Mesenchymal stem cell (in vitro differentiated cells and primary cell): ENCODE measurements at regions not wholly inside any gene's neighbourhood (a gene's known extent, or its start where the extent isn't known, plus 50 kb on each side); places are given as distances from the start of the nearest gene placed in this dataset.

ENCODE experiments used
- DNase-seq: peaks from one replicate; pipeline ENCODE4 v3.0.0-alpha.2; 2013
- H2AFZ ChIP-seq: one replicate; pipeline ENCODE4 v1.6.1; 2013; ENCODE audit warnings: low read depth, mild to moderate bottlenecking, control low read depth, inconsistent platforms, low read length, moderate library complexity
- H2AK5ac ChIP-seq: 2 replicates; pipeline ENCODE4 v1.6.1; 2013; ENCODE audit warnings: low read length, moderate library complexity, mild to moderate bottlenecking, inconsistent platforms; ENCODE audit not compliant: severe bottlenecking
- H2BK120ac ChIP-seq: one replicate; pipeline ENCODE4 v1.6.1; 2013; ENCODE audit warnings: low read depth, mild to moderate bottlenecking, inconsistent platforms, low read length, moderate library complexity
- H2BK12ac ChIP-seq, 2 experiments: one replicate each; pipeline ENCODE4 v1.6.1; 2013; ENCODE audit warnings: inconsistent platforms in 2 of 2, low read length in 2 of 2, mild to moderate bottlenecking in 2 of 2, moderate library complexity in 2 of 2, control low read depth in 1 of 2
- H2BK15ac ChIP-seq: one replicate; pipeline ENCODE4 v1.6.1; 2013; ENCODE audit warnings: mild to moderate bottlenecking, low read depth, inconsistent platforms; ENCODE audit not compliant: poor library complexity, severe bottlenecking
- H2BK5ac ChIP-seq: 2 replicates; pipeline ENCODE4 v1.6.1; 2013; ENCODE audit warnings: low read depth, mild to moderate bottlenecking, low read length, control low read depth, inconsistent platforms; ENCODE audit not compliant: poor library complexity, severe bottlenecking
- H3K14ac ChIP-seq, 2 experiments: one replicate each; pipeline ENCODE4 v1.6.1; 2013; ENCODE audit warnings: inconsistent platforms in 2 of 2, low read length in 2 of 2, control low read depth in 1 of 2, mild to moderate bottlenecking in 1 of 2, moderate library complexity in 1 of 2
- H3K18ac ChIP-seq, 2 experiments: one replicate each; pipeline ENCODE4 v1.6.1; 2013; ENCODE audit warnings: inconsistent platforms in 2 of 2, low read length in 2 of 2, control low read depth in 1 of 2, low read depth in 1 of 2, mild to moderate bottlenecking in 1 of 2
- H3K23ac ChIP-seq, 2 experiments: one replicate each; pipeline ENCODE4 v1.6.1; 2013; ENCODE audit warnings: inconsistent platforms in 2 of 2, low read length in 2 of 2, mild to moderate bottlenecking in 2 of 2, moderate library complexity in 2 of 2, control low read depth in 1 of 2
- H3K27ac ChIP-seq: 2 replicates; pipeline ENCODE4 v1.5.1; 2013; ENCODE audit warnings: mild to moderate bottlenecking, moderate library complexity, low read length, control low read depth, inconsistent platforms; ENCODE audit not compliant: poor library complexity, severe bottlenecking
- H3K27me3 ChIP-seq, 2 experiments: 2 replicates each; pipeline versions ENCODE4 v1.6.1 to v1.7.0; 2013; ENCODE audit warnings: low read length in 2 of 2, mild to moderate bottlenecking in 2 of 2, moderate library complexity in 2 of 2, control low read depth in 1 of 2, inconsistent platforms in 1 of 2; ENCODE audit not compliant: control insufficient read depth in 1 of 2, insufficient read depth in 1 of 2
- H3K36me3 ChIP-seq, 2 experiments: 2 replicates each; pipeline versions ENCODE4 v1.6.1 to v1.7.0; 2013; ENCODE audit warnings: low read length in 2 of 2, control low read depth in 1 of 2, inconsistent platforms in 1 of 2, low read depth in 1 of 2, mild to moderate bottlenecking in 1 of 2; ENCODE audit not compliant: insufficient read depth in 2 of 2, control insufficient read depth in 1 of 2
- H3K4ac ChIP-seq, 2 experiments: one replicate each; pipeline ENCODE4 v1.6.1; 2013; ENCODE audit warnings: inconsistent platforms in 2 of 2, low read length in 2 of 2, mild to moderate bottlenecking in 2 of 2, moderate library complexity in 2 of 2, control low read depth in 1 of 2, low read depth in 1 of 2
- H3K4me1 ChIP-seq: 2 replicates; pipeline ENCODE4 v1.6.1; 2013; ENCODE audit warnings: low read depth, low read length, control low read depth; ENCODE audit not compliant: control insufficient read depth, insufficient read depth
- H3K4me2 ChIP-seq: 2 replicates; pipeline ENCODE4 v1.6.1; 2013; ENCODE audit warnings: low read length, mild to moderate bottlenecking, inconsistent platforms; ENCODE audit not compliant: poor library complexity, severe bottlenecking
- H3K4me3 ChIP-seq, 2 experiments: 2 replicates each; pipeline versions ENCODE4 v1.5.1 to v1.7.0; 2013; ENCODE audit warnings: low read length in 2 of 2, mild to moderate bottlenecking in 2 of 2, control low read depth in 1 of 2, low read depth in 1 of 2; ENCODE audit not compliant: insufficient read depth in 1 of 2
- H3K79me1 ChIP-seq: replicated peaks from 2 replicates; pipeline ENCODE4 v1.6.1; 2013; ENCODE audit warnings: mild to moderate bottlenecking, control low read depth, low read length, inconsistent platforms; ENCODE audit not compliant: poor library complexity, severe bottlenecking
- H3K9ac ChIP-seq: 2 replicates; pipeline ENCODE4 v1.7.0; 2013; ENCODE audit warnings: mild to moderate bottlenecking, low read length, moderate library complexity
- H3K9me3 ChIP-seq: 2 replicates; pipeline ENCODE4 v1.7.0; 2013; ENCODE audit warnings: mild to moderate bottlenecking, low read length; ENCODE audit not compliant: control insufficient read depth
- H4K8ac ChIP-seq: one replicate; pipeline ENCODE4 v1.6.1; 2013; ENCODE audit warnings: inconsistent platforms, mild to moderate bottlenecking, low read length, moderate library complexity
- H4K91ac ChIP-seq: one replicate; pipeline ENCODE4 v1.6.1; 2013; ENCODE audit warnings: mild to moderate bottlenecking, low read length, inconsistent platforms
- WGBS: methylation state at CpG from one replicate; pipeline ENCODE4 v1.1.7; 2013; ENCODE audit warnings: mixed read lengths; 5-methylcytosine and 5-hydroxymethylcytosine counted together

DNA sequence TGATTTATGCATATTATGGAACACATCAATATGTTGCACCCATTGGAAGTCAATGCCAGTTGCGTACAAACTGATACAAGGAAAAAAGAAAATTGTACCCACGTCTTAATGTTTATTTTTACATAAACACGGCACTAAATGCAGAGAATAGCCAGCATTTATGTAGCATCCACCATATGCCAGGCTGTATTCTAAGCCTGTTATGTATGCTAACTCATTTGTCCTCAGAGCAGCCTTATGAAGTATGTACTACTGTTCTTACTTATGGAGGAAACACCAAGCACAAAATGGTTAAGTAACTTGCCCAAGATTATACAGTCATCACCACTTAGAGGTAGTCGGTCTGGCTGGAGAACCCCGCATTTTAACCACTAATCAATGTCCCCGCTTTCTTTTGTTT is 837.9 kb upstream of the RBFOX1 start:
- Histone ChIP-seq H4K91ac (no peak overlapping the region), H3K9ac (no peak overlapping the region), H3K18ac (no peak overlapping the region), H2AFZ (no peak overlapping the region), H2BK120ac (no peak overlapping the region), H3K36me3 (no peaks in the 10 kb centered on the region), H2BK12ac (no peak overlapping the region), H2BK15ac (no peak overlapping the region), H3K14ac (no peak overlapping the region), H3K4me2 (no peak overlapping the region), H3K27ac (no peak overlapping the region), H3K79me1 (no peaks in the 10 kb centered on the region), H3K23ac (no peak overlapping the region), H3K4me3 (no peak overlapping the region), H2BK5ac (no peak overlapping the region), H3K4me1 (no peaks in the 10 kb centered on the region), H3K27me3 (no peaks in the 10 kb centered on the region), H3K9me3 (peaks cover 11% of the 10 kb centered on the region), H3K4ac (no peak overlapping the region), H4K8ac (no peak overlapping the region), H2AK5ac (no peak overlapping the region)
- 92% methylated on average over 3 of the region's 6 CpGs for WGBS
- no peak for DNase-seq

DNA sequence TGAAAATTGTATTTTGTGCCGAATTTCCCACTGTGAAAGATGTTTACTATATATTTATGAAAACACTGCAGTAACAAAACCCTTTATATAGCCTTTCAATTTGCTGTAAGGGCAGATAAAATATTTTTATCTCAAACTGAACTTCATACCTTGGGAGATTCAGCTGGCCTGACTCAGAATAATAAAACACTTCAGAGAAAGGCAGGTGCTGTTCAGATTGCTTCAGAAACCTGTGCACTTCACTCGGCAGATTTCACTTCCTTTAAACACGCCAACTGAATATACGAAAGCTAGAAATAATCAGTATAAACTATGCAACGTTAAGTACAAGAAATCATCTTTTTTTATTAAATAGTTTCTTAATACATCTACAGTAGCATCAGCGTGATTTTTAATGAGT is 839.1 kb upstream of the RBFOX1 start:
- H2BK5ac ChIP-seq, result no peak overlapping the region

DNA sequence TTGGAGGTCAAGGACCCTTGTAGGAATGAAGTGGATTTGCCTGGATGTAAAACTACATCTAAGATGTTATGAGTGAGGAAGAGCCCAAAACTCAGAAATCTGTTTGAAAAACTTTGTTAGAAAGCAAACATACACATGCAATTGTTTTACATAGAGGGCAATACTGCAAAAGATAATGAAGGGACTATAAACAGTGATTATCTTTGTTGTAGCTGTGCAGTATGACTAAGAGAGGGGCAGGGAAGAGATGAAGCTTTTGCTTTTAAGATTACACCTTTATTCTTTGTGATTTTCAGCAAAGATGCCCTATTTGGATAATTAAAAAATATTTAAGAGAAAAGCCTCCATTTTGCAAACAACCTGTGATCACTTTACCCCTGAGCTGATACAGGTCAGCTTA is 839.9 kb upstream of the RBFOX1 start:
- H3K9ac ChIP-seq, result no peak overlapping the region
- H2BK120ac ChIP-seq, result no peak overlapping the region
- H4K8ac ChIP-seq, result no peak overlapping the region
- H2AK5ac ChIP-seq, result no peak overlapping the region
- no peak overlapping the region for H2AFZ ChIP-seq
- H3K23ac ChIP-seq, result no peak overlapping the region
- H3K14ac ChIP-seq, result no peak overlapping the region
- H3K27ac ChIP-seq, result no peak overlapping the region
- H2BK5ac ChIP-seq, result no peak overlapping the region
- no peak overlapping the region for H3K4me3 ChIP-seq
- no peak overlapping the region for H3K4ac ChIP-seq
- no peak overlapping the region for H3K4me2 ChIP-seq
- no peaks in the 10 kb centered on the region for H3K27me3 ChIP-seq
- DNase-seq, result no peak
- H3K36me3 ChIP-seq, result no peaks in the 10 kb centered on the region
- H2BK15ac ChIP-seq, result no peak overlapping the region
- no peaks in the 10 kb centered on the region for H3K4me1 ChIP-seq
- H2BK12ac ChIP-seq, result no peak overlapping the region
- H4K91ac ChIP-seq, result no peak overlapping the region
- H3K9me3 ChIP-seq, result peaks cover 11% of the 10 kb centered on the region
- H3K18ac ChIP-seq, result no peak overlapping the region
- H3K79me1 ChIP-seq, result no peaks in the 10 kb centered on the region

More for the DNA sequence above, 839.1 kb upstream of the RBFOX1 start:
- H3K4me1 ChIP-seq, result no peaks in the 10 kb centered on the region
- H2BK120ac ChIP-seq, result no peak overlapping the region
- no peak overlapping the region for H2BK12ac ChIP-seq
- no peak overlapping the region for H3K4me3 ChIP-seq
- no peak overlapping the region for H3K9ac ChIP-seq
- H2AFZ ChIP-seq, result no peak overlapping the region
- no peaks in the 10 kb centered on the region for H3K27me3 ChIP-seq
- WGBS, result 100% methylated on average over 1 of the region's 6 CpGs
- H4K91ac ChIP-seq, result no peak overlapping the region
- no peak overlapping the region for H3K14ac ChIP-seq
- H3K4me2 ChIP-seq, result no peak overlapping the region
- H3K23ac ChIP-seq, result no peak overlapping the region
- no peak overlapping the region for H4K8ac ChIP-seq
- H3K36me3 ChIP-seq, result no peaks in the 10 kb centered on the region
- H3K18ac ChIP-seq, result no peak overlapping the region
- H3K27ac ChIP-seq, result no peak overlapping the region
- DNase-seq, result no peak
- no peak overlapping the region for H3K4ac ChIP-seq
- H3K9me3 ChIP-seq, result peaks cover 11% of the 10 kb centered on the region
- no peak overlapping the region for H2BK15ac ChIP-seq
- H3K79me1 ChIP-seq, result no peaks in the 10 kb centered on the region
- H2AK5ac ChIP-seq, result no peak overlapping the region

DNA sequence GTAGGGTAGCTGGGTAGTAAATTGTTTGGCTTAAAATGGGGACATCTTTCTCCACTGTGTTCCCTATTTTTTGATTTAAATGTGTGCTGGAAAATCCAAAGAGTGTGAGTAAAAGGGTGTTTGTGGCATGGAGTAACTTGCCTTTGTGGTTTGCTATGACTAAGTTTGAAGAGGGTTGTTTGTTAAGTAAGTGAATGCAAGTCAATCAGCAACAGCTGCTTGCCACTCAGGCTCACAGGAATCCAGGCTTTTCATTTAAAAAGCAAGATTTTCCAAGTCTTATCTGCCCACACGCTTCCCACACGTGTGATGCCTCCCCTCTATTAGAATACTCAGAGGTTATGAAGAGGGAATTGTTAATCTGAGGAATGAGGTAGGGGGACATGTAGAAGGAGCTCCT is 847.7 kb upstream of the RBFOX1 start:
- Histone ChIP-seq H3K79me1 (no peaks in the 10 kb centered on the region), H3K36me3 (no peaks in the 10 kb centered on the region), H3K23ac (no peak overlapping the region), H3K4me1 (no peaks in the 10 kb centered on the region), H3K4ac (no peak overlapping the region), H3K4me2 (no peak overlapping the region), H4K91ac (no peak overlapping the region), H2BK12ac (no peak overlapping the region), H3K9ac (no peak overlapping the region), H2BK120ac (no peak overlapping the region), H2AFZ (no peak overlapping the region), H3K4me3 (no peak overlapping the region), H2BK15ac (no peak overlapping the region), H3K27ac (no peak overlapping the region), H2AK5ac (no peak overlapping the region), H4K8ac (no peak overlapping the region), H2BK5ac (no peak overlapping the region), H3K27me3 (no peaks in the 10 kb centered on the region), H3K14ac (no peak overlapping the region), H3K18ac (no peak overlapping the region), H3K9me3 (no peaks in the 10 kb centered on the region)
- whole genome bisulfite sequencing, result no CpG with 5 or more reads among the region's 2 CpGs
- DNase-seq, result no peak
